Stimulated activated CD4-positive, alpha-beta T cell treated with anti-CD3 and anti-CD28 coated beads, TNF-alpha, amount 100 ng/mL, for 24 hours (primary cell): ENCODE measurements at regions not wholly inside any gene's neighbourhood (a gene's known extent, or its start where the extent isn't known, plus 50 kb on each side); places are given as distances from the start of the nearest gene placed in this dataset.
"Not testable (repeated sequence)": the region's sequence is repeated elsewhere in the genome, so short reads cannot be mapped to it uniquely, and the experiment has no call there.

Source experiments
- DNase-seq, 3 experiments: peaks; one replicate each; pipeline ENCODE4 v3.0.0-alpha.2; 2020; ENCODE audit warnings: low read depth in 3 of 3

DNA sequence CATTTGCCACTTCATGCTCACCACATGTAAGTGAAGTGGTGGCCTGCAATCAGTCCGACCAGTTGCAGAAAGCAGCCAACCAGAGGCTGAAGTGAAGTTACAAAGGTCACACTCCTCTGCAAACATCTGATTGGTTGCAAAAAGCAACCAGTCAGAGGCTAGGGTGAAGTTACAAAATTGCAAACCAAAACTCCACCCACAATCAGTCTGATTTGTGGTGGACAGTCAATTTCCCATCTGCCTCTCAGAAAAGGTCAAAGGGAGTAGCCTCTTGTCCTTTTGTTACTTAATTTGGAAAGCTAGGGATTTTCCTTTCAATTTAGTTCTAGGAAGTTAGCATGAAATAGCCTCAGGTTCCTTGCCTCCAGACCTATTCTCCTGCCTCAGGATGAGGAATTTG, 185.0 kb downstream of the UXS1 start:
- no peak for DNase-seq

DNA sequence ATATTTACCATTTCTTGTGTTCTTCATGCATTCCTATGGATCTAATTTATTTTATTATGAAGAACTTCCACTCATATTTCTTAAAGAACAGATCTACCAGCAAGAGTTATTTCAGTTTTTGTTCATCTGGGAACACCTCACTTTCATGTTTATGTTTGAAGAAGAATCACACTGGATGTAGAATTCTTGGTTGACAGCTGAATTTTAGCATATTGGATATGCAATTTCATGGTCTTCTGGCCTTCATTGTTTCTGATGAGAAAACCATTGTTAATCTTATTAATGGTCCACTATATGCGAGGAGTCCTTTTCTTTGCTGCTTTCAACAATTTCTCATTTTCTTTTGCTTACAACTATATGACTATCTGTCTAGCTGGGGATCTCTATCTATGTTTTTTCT, 189.2 kb downstream of the UXS1 start:
- DNase-seq: no peak

DNA sequence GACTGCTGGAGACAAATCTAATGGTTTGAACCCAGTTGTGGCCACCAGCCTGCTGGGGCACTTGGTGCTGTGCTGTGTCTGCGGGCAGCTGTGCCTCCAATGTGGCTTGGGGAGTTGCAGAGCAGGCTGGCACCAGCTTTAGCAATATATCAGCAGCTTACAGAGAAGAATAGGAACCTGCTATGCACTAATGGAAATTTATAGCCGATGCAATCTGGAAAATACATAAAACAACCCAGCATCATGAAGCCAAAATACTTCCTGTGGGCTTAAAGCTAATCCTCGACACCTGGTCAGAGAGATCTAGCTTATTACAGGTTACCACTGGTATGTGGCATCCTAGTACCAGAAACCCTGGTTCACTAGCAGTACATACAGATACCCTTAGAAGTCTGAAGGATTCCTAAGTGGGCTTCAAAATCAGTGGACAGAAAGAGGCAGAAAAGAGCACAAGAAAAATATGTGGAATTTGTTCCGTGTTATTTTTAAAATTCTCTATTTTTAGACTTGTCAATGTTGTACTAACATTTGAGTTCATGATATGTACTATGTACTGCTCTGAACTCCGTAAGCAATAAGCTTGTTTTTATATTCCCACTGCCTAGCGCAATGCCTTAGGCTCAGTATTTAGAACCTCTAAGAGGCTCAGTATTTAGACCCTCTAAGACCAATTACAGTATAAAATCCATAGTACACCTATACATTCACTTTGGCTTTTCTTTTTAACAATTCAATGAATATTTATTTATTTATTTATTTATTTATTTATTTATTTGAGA, 194.7 kb downstream of the UXS1 start:
- no peak for DNase-seq

GRCh38 chr2:105997711-105998110, 196.4 kb downstream of the UXS1 start:
- DNase-seq: no peak

DNA sequence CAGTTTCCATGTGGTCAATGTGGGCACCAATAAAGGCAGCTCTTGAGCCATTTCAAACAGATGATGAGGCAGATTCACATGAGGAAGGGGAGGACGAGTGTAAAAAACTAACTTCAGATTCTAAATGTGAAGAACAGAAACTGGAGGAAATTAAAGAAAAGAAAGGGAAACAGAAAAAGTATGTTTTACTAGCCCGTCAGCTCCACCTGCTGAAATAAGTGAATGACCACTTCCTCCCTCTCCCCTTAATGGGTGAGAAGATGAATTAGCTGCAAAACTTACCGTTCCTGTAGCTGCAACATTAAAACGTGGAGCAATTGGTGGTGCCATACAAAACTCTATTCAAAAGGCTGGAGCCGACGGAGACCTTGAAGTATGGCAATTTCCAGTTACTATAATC, 203.5 kb downstream of the UXS1 start:
- DNase-seq: no peak

DNA sequence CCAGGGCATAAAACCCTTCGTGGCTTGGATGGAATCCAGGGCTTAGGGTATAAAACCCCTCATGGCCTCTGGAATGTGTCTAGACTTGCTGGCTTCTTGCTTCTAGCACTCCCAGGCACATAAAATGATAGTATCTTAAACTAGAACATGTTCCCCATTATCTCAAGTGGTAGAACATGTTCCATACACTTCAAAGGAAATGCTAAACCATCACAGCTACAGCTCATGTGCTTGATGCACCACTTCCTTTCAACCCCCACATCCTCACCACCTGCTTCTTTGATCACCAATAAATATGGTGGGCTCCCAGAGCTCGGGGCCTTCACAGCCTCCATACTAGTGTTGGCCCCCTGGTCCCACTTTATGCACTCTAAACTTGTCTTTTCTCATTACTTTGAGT, 204.3 kb downstream of the UXS1 start:
- DNase-seq: not testable (repeated sequence)

DNA sequence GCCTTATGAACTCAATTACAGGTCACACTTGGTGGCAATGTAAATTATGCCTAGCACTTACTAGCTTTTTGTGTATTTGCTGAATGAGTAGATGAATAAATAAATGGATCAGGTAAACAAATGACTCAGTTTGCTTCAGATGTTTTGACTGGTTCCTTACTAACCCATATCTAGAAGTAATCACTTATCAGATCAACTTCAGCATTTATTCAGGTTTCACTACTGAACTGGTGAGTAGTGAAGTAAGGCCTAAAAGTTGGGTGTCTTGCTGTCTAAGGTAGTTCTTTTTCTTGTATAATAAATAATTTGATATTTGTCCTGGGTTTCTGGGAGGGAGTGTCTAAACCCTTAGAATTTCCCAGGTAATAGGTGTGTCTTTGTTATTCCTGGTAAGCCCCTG, 205.0 kb downstream of the UXS1 start:
- DNase-seq: no peak

DNA sequence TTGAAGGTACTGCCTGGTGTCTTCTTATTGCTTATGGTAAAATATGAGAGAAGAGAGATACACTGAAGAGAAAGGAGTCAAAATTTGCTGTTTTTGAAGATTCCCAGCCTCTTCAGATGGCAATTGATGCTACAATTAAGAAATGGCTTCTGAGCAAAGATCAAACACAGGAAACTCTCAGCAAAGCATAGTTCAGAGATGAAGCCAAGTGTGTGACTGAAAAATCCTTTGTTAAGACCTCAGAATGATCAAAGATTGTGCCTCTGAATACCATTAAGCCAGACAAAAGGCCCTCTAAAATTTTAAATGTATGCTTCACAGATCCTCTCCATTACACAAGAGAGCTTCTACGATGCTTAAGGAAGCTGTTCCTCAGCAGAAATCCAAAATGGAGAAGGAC, 216.3 kb downstream of the UXS1 start:
- no peak for DNase-seq

- peak in 1 of 3 experiments; percentile 14 for DNase-seq
Observed at GRCh38 chr2:105977212-105977611, 216.9 kb downstream of the UXS1 start.

DNA sequence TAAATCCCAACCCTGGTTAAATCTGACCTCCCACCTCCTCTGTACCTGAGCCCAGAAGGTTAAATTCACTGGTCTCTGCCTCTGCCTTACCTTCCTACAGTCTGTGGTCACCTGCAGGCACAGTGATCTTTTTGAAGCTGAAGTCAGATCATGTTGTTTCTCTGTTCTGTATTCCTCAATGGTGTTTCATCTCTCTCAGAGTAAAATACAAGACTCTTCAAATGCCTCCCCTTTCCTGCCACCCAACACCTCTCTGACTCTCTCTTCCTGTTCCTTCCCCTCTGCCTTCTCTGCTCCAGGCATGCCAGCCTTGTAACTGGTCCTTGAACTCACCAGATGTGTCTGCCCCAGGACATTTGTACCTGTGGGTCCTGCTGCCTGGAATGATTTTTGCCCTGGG, 219.3 kb downstream of the UXS1 start:
- no peak for DNase-seq

- DNase-seq: no peak
Observed at GRCh38 chr2:105972927-105973326, 221.2 kb downstream of the UXS1 start.

GRCh38 chr2:105972246-105972645, 221.9 kb downstream of the UXS1 start:
- no peak for DNase-seq

DNA sequence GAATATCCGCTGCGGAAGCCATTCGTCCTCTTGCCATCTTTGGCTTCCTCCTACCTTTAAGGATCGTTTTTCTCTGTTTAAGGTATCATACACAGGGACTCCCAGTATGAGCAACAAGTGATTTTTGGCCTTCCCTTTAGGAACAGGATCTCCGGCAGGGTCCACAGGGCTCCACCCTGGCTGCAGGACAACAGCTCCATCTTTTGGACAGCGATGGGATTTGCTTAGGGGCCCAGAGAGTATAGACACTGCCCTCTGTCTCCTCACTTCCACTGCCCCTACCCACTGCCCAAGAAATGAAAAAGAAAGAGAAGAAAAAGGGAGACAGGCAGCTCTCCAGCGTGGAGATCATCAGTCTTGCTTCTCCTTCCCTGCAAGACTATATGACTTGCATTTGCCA, 224.5 kb downstream of the UXS1 start:
- peak in 1 of 3 experiments; percentile 9 for DNase-seq

GRCh38 chr2:105962221-105962620, 217.5 kb downstream of the NCK2 start:
- no peak for DNase-seq

DNA sequence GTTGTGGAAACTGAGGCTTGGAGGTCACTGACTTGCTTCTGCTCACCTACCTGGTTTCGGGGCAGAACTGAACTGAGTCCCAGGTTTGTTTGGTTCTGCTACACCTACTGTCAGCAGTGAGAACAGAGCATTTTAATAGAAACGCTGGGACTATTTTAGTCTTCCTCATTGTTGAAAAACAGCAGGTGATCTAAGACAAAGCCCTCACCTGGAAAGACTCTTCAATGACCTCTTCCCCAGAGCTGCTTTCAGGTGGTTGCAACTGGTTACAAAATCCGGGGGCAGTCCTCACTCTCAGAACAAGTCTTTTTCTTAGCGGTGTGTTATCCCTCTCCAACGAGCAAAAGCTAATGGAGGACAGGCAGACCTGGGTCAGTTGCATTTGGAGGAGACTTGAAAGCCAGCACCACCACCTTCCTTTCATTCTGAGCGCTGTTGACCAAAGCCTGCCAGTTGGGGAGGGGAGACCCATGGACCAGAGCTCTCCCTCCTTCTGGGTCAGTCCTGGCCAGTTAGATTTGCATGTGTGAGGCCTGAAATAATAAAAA, 217.0 kb downstream of the NCK2 start:
- DNase-seq: no peak

DNA sequence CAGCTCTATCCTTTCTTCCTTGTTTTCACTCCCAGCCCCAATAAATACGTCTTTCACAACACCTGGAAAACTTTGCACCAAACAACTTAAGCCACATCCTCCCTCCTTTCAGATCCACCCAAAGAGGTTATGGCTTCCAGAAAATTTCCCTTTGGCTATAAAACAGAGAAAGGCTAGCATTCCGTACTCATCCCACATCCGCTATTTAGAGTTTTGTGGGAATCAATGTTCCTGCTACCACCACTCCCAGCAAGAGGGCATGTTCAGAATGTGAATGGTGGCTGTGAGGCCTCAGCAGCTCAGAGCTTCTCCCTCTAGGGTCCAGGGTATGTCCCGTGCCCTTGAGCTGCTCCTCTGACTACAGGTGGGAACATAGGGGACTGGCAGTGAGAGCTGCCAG, 214.6 kb downstream of the NCK2 start:
- no peak for DNase-seq

DNA sequence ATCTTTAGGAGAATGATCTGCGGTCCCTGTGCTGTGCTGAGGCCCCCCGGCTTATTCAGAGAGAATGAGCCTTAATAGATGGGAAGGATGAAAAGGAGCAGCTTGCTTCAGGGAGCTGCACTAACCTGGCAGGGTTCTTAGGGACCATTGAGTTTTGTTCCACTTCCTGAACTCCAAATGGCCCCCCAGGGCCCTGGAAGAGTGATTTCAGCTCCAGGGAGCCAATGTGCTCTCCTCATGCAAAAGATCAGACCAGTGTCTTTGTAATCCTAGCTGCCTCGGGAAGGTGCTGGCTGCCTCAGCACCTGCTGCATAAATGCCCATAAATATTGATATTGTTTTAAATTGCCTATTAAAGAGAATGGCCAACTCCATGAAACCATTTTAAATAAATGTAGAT, 210.2 kb downstream of the NCK2 start:
- no peak for DNase-seq

GRCh38 chr2:105953942-105954341, 209.2 kb downstream of the NCK2 start:
- no peak for DNase-seq

GRCh38 chr2:105952131-105952530, 207.4 kb downstream of the NCK2 start:
- DNase-seq: no peak

DNA sequence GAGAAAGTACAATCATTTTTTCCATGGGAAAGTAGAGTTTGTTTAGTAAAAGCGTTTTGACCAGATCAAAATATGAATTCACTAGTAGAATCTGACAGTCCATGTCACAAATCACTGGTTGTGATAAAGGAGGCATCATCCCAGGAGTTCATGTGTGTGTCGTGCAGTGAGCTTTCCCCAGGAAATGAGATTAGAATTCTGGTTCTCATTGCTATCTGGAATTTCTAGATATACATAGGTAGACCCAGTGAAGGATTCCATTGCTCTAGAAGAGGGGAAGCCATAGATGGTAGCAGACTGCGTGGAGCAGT, 206.6 kb downstream of the NCK2 start:
- DNase-seq: no peak

- no peak for DNase-seq
Observed at GRCh38 chr2:105950521-105951383, 206.0 kb downstream of the NCK2 start.

GRCh38 chr2:105943977-105944376, 199.3 kb downstream of the NCK2 start:
- no peak for DNase-seq
